Psoas muscle (tissue), 7 donors: ENCODE measurements at regions not wholly inside any gene's neighbourhood (a gene's known extent, or its start where the extent isn't known, plus 50 kb on each side); places are given as distances from the start of the nearest gene placed in this dataset.

Experiments
- ATAC-seq, 4 donors: fragments of 200-7000 bp; cut with Tn5 transposase; one replicate each; pipeline ENCODE4 v1.9.1; 2020; ENCODE audit warnings: moderate library complexity in 3 of 4, mild to moderate bottlenecking in 2 of 4
- DNase-seq, 2 donors: peaks; one replicate each; pipeline ENCODE4 v3.0.0-alpha.2; 2020
- H3K27ac ChIP-seq: fragments of 200-600 bp; one replicate; pipeline ENCODE4 v1.8.0; 2022
- H3K27me3 ChIP-seq, 3 donors: fragments of 200-600 bp in 1 of 3; one replicate each; pipeline versions ENCODE4 v1.6.1 to v1.8.0; 2013 to 2022; ENCODE audit warnings: low read length in 2 of 3, mild to moderate bottlenecking in 2 of 3, moderate library complexity in 1 of 3; ENCODE audit not compliant: insufficient read depth in 3 of 3
- H3K36me3 ChIP-seq, 2 donors: fragments of 200-600 bp in 1 of 2; one replicate each; pipeline versions ENCODE4 v1.6.1 to v1.8.0; 2013 to 2022; ENCODE audit warnings: low read depth in 1 of 2, mild to moderate bottlenecking in 1 of 2, moderate library complexity in 1 of 2; ENCODE audit not compliant: insufficient read depth in 1 of 2
- H3K4me1 ChIP-seq: fragments of 200-600 bp; one replicate; pipeline ENCODE4 v1.8.0; 2022
- H3K4me3 ChIP-seq: fragments of 200-600 bp; one replicate; pipeline ENCODE4 v1.8.0; 2022; ENCODE audit warnings: mild to moderate bottlenecking
- H3K9me3 ChIP-seq: fragments of 200-600 bp; one replicate; pipeline ENCODE4 v1.8.0; 2022
- WGBS, 3 donors: extraction: QIAGEN DNeasy Blood & Tissue Kit; methylation state at CpG; one replicate each; pipeline versions ENCODE4 v1.1.6 to v1.1.7; 2013; 5-methylcytosine and 5-hydroxymethylcytosine counted together
- intact Hi-C, 2 donors: fragments of 100-400 bp; cut with DNase I; formaldehyde crosslinking; loops; one replicate each; pipeline versions ENCODE4 v1.11.0 to v1.14.2; 2022
- TF ChIP-seq, protein P1 (sequence below): fragments of 200-600 bp; IDR thresholded peaks from one replicate; pipeline ENCODE4 v1.8.0; 2022; ENCODE audit warnings: antibody characterized with exemption
- donor health status: healthy with polysubstance abuse.
- donor health status: DM: no; HTN: no; CAD: no; lungs with moderate emphysema.
- donor health status: Bipolar disorder and iron deficiency.
- donor health status: healthy.
- donor health status: DM: yes; HTN: yes; CAD: no.
- donor health status: DM: no; HTN: no; CAD: no.
- donor health status: DM: yes; HTN: yes; CAD: no.

- no peaks in the 10 kb centered on the region for H3K27me3 ChIP-seq
- no peaks in the 10 kb centered on the region for H3K4me1 ChIP-seq
- intact Hi-C loops: no loop called here
- H3K4me3 ChIP-seq: no peak overlapping the region
- H3K27ac ChIP-seq: no peak overlapping the region
- no peak for ATAC-seq
- TF ChIP-seq, protein P1, sequence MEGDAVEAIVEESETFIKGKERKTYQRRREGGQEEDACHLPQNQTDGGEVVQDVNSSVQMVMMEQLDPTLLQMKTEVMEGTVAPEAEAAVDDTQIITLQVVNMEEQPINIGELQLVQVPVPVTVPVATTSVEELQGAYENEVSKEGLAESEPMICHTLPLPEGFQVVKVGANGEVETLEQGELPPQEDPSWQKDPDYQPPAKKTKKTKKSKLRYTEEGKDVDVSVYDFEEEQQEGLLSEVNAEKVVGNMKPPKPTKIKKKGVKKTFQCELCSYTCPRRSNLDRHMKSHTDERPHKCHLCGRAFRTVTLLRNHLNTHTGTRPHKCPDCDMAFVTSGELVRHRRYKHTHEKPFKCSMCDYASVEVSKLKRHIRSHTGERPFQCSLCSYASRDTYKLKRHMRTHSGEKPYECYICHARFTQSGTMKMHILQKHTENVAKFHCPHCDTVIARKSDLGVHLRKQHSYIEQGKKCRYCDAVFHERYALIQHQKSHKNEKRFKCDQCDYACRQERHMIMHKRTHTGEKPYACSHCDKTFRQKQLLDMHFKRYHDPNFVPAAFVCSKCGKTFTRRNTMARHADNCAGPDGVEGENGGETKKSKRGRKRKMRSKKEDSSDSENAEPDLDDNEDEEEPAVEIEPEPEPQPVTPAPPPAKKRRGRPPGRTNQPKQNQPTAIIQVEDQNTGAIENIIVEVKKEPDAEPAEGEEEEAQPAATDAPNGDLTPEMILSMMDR: no peak
- DNase-seq: no peak
- H3K9me3 ChIP-seq: no peaks in the 10 kb centered on the region
- H3K36me3 ChIP-seq: no peaks in the 10 kb centered on the region
- 44 to 68% (median 53%) methylated on average over 2 of the region's 2 CpGs for WGBS, 3 donors
These were observed 408.2 kb upstream of the PTGER4 start for GRCh38 chr5:40271476-40271875.

- intact Hi-C loops: no loop called here
- Histone ChIP-seq H3K27me3 (no peaks in the 10 kb centered on the region), H3K4me1 (no peaks in the 10 kb centered on the region), H3K36me3 (no peaks in the 10 kb centered on the region), H3K9me3 (no peaks in the 10 kb centered on the region), H3K4me3 (no peak overlapping the region), H3K27ac (no peak overlapping the region)
- ATAC-seq (no peak), DNase-seq (no peak)
- 40 to 72% (median 41%) methylated on average over 2 of the region's 2 CpGs for WGBS, 3 donors
- TF ChIP-seq, protein P1: no peak
These were observed 409.4 kb upstream of the PTGER4 start for GRCh38 chr5:40270274-40270845.

- intact Hi-C loops: no loop called here
These were observed 411.6 kb upstream of the PTGER4 start for GRCh38 chr5:40268088-40268487.

DNA sequence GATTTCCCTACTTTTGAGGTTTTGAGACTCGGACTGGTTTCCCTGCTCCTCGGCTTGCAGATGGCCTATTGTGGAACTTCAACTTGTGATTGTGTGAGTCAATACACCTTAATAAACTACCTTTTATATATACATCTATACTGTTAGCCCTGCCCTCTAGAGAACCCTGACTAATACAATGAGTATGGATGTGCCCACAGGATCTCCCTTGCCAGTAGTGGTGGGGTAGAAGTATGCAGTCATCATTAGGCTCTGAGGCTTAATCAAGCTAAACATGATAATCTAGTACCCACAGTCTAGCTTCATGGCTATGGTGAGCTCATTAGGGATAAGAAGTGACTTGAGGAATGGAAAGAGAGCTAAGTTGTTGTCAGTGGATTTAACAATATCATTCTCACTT lies 412.8 kb upstream of the PTGER4 start:
- intact Hi-C loops: no loop called here
- H3K9me3 ChIP-seq: no peaks in the 10 kb centered on the region
- H3K27ac ChIP-seq: no peak overlapping the region
- H3K27me3 ChIP-seq: no peaks in the 10 kb centered on the region
- no peaks in the 10 kb centered on the region for H3K4me1 ChIP-seq
- H3K36me3 ChIP-seq: no peaks in the 10 kb centered on the region
- DNase-seq (no peak), ATAC-seq (no peak)
- WGBS, 3 donors: 94 to 98% (median 97%) methylated on average over 2 of the region's 2 CpGs
- no peak overlapping the region for H3K4me3 ChIP-seq
- TF ChIP-seq, protein P1: no peak

More at GRCh38 chr5:40268088-40268487, 411.6 kb upstream of the PTGER4 start:
- Histone ChIP-seq H3K4me1 (no peaks in the 10 kb centered on the region), H3K4me3 (no peak overlapping the region), H3K27ac (no peak overlapping the region), H3K36me3 (no peaks in the 10 kb centered on the region), H3K9me3 (no peaks in the 10 kb centered on the region), H3K27me3 (no peaks in the 10 kb centered on the region)
- no peak for ATAC-seq
- TF ChIP-seq, protein P1: no peak
- DNase-seq: no peak
- 12 to 26% (median 22%) methylated on average over 1 of the region's 1 CpG for WGBS, 3 donors

- ATAC-seq (no peak), DNase-seq (no peak)
- Histone ChIP-seq H3K27ac (no peak overlapping the region), H3K9me3 (no peaks in the 10 kb centered on the region), H3K4me3 (no peak overlapping the region), H3K27me3 (no peaks in the 10 kb centered on the region), H3K4me1 (no peaks in the 10 kb centered on the region), H3K36me3 (no peaks in the 10 kb centered on the region)
- intact Hi-C loops: no loop called here
- 97 to 99% (median 98%) methylated on average over 1 of the region's 1 CpG for WGBS, 3 donors
- TF ChIP-seq, protein P1: no peak
These were observed 417.7 kb upstream of the PTGER4 start for GRCh38 chr5:40261984-40262383.
